Stimulated activated CD4-positive, alpha-beta T cell treated with anti-CD3 and anti-CD28 coated beads, TNF-alpha, amount 100 ng/mL, for 48 hours (primary cell): ENCODE measurements at regions not wholly inside any gene's neighbourhood (a gene's known extent, or its start where the extent isn't known, plus 50 kb on each side); places are given as distances from the start of the nearest gene placed in this dataset.
A peak's percentile ranks its signal among the peaks of the same experiment; 100 is the strongest.
"Not testable (repeated sequence)": the region's sequence is repeated elsewhere in the genome, so short reads cannot be mapped to it uniquely, and the experiment has no call there.

Experiments
- DNase-seq, 3 donors: peaks; one replicate each; pipeline ENCODE4 v3.0.0-alpha.2; 2020; ENCODE audit warnings: low read depth in 3 of 3

DNA sequence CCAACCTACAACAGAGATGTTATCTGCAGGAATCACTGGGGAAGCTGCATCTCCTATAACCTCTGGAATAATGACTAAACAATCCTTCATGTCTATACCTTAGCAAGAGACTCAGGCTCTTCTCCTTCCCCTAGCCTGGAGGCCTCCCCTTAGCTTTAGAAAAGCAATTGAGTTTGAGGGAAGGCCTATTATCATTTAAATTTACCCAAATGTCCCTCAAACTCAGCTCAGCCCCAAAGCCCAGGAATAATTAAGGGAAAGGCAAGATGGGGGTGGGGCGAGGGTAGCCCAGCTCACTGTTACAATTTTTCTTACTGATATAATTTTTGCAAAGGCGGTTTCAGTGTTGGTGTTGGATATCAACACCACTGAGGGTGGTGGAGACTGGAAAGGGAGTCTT, 151.4 kb upstream of the EEA1 start:
- DNase-seq: no peak

DNA sequence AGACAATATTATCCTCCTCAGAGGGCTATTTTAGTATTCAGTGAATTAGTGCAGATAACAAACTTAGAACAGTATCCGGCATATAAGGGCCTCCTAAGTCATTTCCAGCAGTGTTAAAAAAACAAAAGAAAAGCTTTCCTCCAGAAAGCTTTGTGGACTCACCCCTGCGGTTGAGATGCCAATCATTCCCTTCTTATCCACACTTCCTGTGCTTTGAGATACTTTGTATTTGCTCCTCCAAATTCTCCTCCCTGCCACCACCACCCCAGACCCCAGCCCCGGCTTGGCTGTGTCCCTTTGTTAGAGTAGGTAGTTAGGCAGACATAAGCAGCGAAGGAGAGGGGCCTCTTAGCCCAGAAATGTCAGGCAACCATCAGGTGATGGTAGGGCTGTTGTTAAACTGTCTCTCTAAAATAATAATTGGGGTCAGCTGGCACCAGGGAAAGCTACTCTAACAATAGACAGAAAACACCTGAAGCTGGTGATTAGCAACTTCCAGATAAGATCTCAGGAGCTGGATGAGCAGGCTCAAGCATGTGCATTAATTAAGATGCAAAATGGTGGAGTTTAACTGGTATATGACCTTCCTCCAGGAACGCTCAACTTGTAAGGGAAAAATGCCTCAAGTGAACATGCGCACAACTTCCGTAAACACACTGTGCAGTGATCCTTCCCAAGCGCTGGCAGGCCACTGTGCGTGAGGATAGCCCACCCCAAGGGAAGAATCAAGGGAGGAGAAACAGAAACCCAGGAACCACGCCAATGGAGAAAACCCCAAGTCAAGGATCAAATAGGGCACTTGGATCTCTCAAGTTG, 152.1 kb upstream of the EEA1 start:
- DNase-seq: no peak

DNA sequence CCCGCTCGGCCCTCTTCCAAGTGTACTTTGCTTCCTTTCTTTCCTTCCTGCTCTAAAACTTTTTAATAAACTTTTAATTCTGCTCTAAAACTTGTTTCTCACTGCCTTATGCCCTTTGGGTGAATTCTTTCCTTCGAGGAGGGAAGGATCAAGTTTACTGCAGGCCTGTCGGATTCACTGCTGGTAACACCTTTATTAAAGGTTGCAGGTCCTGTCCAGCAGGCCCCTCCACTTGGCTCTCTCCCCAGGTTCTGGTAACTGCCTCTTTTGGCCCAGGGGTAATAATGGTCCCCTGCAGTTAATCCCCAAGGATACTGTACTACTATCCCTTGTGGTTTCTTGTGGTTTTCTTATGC, 152.7 kb upstream of the EEA1 start:
- no peak for DNase-seq

DNA sequence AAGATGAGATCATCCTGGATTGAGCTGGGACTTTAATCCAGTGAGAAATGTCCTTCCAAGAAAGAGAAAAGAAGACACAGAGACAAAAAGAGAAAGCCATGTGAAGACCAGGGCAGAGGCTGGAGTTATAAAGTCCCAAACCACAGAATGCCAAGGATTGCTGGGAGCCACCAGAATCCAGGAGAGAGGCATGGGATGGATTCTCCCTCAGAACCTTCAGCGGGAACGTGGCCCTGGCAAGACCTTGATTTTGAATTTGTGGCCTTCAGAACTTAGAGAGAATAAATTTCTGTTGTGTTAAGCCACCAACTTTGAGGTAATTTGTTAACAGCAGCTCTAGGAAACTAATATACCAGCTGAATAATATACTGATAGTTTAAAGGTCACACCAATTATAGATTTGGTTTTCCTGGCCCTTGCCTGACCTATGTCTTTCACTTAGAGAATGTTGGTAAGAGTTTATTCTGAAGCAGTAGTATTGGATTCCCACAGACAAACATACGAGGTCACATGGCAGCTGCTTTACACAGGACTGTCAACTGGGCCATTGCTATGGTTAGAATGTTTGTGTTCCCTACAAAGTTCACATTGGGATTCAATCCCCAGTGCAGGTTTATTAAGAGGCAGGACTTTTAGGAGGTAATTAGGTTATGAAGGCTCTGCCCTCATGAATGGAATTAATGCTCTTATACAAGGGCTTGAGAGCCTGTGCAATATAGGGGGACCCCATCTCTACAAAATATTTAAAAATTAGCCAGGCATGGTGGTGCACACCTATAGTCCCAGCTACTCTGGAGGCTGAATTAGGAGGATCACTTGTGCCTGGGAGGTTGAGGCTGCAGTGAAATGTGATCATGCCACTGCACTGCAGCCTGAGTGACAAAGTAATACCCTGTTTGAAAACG, 156.5 kb upstream of the EEA1 start:
- no peak for DNase-seq

DNA sequence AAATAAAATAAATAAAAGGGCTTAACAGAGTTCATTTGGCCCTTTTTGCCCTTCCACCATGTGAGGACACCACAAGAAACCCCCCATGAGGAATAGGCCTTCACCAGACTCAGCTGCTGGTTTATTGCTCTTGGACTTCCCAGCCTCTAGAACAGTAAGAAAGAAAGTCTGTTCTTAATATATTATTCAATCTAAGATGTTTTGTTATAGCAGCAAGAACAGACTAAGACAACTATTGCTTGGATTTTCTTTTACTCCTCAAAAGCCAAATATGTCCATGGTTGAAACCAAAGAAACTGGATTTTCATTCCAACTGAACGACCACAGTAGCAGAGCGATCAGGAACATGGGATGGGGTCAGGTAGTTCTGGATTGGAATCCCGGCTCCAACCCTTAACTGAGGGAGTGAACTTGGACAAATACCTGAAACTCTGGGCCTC, 157.2 kb upstream of the EEA1 start:
- DNase-seq: no peak

DNA sequence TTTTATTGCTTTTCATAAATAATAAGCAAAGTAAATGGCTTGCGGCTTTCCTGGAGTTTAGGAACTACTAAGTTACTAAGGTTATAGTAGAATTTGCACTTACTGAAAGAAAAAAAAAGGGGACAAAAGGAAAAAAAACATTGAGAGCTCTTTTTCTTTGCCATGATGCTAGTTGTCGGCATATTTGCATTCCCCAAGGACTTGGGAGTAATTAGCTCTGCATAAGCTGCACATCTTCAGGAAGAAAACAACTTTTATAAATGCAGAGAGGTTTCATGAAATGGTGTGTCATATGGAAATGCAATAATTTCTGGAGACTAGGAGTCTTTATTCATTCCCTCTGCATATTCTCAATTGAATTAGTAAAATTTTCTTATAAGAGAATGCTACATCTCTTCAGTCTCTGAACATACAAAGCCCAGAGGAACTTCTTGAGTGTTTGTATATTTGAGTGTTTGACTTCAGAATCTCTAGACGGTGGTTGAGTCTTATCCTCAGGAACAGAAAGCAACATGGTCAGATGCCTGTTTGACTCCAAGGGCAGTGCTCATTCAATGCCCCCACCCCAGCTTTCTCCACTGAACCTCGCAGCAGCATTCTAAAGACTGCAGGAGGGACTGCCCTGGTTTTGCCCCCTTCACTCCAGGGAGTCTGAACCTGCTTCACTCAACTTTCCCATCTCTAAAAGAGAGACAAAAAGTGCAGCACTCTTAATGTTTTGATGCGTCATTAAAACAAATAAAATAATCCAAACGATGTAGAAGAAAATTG, 158.9 kb upstream of the EEA1 start:
- no peak for DNase-seq

DNA sequence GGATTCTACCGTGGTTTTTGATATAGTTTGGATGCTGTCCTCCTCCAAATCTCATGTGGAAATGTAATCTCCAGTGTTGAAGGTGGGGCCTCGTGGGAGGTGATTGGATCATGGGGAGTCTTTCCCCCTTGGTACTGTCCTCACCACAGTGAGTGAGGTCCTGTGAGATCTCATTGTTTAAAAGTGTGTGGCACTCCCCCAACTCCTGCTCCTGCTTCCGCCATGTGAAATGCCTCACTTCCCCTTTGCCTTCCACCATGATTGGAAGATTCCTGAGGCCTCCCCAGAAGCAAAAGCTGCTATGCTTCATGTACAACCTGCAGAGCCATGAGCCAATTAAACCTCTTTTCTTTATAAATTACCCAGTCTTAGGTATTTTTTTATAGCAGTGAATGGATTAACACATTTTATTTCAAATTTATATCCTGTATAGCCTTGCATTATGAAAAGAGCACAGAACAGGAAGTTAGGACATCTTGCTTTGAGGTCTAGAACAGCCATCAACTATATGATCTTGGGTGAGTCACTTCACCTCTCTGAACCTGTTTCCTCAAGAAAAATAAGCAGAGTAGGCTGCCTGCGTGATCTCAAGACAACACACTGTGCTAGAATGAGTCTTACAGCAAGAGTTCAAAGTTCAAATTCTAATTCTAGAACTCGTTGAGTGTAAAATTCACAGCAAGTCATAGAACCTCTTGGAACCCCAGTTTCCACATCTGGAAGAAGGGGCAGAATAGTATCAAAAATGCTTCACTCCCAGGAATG, 160.9 kb upstream of the EEA1 start:
- no peak for DNase-seq

DNA sequence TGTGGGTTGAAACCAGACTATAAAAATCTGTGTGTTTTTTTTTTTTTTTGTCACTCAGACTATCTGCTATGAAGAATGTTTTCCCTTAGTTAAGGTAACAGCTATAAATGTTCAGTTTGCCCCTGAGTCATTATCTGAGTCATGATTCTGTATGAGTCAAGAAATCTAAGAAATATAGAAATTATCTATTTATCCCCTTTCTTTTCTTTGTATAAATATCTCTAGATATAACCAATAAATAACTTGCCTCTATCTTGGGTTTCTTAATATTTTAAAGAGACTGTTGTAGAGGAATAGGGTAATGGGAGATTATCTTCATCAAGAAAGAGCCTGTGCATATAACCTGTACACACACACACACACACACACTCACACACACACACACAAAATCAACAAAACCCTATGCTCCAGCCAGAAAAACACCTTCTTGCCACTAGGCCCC, 161.7 kb upstream of the EEA1 start:
- no peak for DNase-seq

DNA sequence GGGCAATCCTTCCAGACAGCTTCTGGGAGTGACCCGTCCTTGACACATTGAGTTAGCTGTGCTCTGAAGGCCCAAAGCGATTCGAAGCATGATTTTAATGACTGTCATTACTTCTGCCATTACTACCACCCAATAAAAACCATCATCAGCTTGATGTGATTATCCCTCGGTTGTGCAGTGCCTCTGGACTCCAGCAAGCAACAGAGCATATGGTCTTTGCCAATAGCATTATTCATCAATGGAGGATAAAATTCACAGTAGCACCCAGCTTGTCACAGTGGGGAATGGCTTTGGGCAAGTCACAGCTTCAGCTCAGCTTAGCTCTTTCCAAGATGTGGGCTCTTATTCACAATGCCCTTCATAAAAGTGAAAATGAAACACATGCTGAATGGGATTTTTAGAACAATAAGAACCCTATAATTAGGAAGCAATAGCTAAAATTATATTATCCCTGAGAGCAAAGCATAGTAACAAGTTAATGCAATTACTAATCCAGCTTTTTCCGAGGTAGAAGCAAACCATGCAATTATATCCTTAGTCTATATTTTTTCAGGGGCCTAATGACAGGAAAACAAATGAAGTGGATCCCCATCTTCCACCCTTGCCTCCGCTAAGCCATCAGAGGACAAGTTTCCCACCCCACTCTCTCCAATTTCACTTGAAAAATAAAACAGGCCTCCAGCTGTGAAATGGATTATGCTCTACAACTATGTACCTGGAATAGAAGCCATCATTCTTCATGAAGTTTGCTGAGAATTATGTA, 163.0 kb upstream of the EEA1 start:
- DNase-seq: no peak

DNA sequence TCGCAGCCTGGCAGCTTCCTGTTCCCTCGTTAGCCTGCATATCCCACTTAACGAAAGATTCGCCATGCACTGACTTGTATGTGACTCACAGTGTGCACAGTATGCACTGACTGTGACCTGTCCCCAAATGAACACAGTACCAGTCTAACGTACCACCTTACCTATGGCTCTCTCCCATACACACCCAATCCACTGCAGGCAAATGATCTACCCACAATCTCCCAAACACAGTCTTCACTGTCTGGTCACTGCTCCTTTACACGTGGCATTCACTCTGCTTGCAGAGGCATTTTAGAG, 163.5 kb upstream of the EEA1 start:
- DNase-seq: no peak

DNA sequence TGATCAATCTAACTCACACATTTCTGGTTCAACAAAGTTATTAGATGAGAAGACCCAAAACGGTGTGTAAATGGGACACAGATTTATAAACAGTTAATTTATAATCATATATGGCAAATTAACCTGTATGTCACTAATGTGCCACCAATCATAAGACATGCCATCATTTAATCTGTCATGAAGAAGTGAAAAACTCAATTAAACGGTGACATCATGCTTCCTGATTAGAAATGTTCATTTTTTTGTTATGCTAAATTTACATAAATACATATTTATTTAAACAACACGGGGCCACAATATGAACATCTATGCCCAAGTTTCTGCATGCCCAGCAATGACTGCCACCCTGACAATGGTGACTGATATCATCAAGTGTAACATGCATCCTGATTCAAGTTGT, 164.1 kb upstream of the EEA1 start:
- DNase-seq: no peak

DNA sequence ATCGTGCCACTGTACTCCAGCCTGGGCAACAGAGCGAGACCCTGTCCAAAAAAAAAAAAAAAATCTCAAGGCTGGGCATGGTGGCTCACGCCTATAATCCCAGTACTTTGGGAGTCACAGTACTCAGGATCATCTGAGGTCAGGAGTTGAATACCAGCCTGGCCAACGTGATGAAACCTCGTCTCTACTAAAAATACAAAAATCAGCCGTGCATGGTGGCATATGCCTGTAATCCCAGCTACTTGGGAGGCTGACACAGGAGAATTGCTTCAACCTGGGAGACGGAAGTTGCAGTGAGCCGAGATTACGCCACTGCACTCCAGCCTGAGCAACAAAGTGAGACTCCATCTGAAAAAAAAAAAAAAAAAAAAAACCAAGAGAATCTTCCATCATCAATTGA, 165.1 kb upstream of the EEA1 start:
- not testable (repeated sequence) for DNase-seq

DNA sequence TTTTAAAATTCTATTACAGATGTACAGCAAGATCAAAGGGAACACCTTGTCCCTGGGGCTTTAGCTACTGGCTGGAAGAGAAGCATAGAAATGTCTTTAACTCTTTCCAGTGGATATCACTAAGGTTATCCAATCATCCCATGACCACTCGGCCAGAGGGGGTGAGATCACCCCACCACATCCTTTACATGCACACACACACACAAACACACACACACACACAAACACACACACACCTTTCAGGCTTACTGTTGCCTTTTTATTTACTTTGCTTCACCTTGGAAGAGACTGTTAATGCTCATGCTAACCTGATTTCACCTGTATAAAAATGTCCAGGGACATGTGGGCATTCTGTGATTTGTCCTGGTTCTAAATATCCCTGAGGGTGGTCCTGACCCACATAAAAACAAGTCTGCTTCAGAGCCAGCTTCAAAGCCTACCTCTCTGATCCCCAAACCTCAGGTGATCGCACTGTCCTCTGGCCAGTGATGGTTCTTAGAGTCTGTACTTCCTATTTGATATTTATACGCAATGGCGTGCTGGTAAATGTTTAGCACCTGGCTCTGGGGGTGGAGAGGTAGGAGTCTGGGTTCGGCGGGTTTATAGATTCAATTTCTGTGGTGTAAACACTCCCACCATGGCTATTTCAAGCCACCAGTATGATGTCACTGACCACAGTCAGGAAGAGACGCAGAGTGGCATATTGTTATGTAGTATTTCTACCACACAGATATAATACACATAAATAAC, 166.1 kb upstream of the EEA1 start:
- DNase-seq: no peak

DNA sequence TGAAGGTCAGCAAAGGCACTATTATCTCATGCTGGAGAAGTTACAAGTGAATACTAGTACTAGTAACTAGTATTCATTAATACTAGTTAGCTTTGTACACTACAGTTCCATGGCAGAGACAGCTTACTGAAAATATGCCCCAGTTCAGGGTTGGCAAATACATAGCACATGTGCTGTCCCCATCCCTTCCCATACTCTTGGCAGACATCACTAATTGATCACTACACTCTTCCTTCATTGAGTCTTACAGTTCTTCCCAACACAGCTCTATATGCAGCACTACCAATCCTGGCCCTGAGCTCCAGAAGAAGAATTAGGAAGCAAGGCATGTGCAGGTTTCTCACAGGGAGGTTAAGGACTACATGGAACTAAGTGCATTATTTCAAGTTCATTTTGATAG, 168.3 kb upstream of the EEA1 start:
- no peak for DNase-seq

DNA sequence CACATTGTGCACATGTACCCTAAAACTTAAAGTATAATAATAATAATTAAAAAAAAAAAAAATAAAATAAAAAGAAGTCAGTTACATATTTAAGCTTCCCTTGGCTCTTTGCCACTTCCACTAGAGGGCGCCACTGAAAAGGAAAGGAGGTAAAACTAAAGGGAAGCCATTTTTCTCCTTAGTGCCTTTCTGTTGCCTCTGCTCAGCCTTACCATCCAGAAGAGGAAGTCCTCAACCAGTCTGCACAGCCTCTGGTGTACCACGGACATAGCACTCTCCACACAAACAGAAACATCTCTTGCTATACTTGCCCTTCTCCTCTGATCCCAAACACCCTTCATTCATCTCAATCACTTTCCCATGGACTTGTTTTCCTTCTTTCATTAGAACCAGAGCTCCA, 169.0 kb upstream of the EEA1 start:
- peak; percentile 44 to 77 (median 63) for DNase-seq

DNA sequence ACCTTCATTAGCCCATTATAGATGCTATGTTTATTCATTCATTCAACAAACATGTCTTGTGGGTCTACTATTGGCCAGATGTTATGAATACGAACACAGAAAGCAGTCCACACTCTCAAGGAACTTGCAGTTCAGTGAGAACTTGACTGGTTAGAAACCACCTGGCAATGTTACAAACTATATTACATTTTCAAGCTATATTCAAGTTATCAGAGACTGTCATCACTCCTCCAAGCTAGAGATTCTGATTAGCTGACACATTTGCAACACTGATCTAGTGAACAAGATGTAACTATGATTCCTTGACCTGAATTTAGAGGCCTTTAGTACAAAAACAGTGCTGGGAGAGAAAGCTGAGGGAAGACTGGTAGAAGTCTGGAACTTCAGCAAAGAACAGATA, 170.7 kb upstream of the EEA1 start:
- no peak for DNase-seq

DNA sequence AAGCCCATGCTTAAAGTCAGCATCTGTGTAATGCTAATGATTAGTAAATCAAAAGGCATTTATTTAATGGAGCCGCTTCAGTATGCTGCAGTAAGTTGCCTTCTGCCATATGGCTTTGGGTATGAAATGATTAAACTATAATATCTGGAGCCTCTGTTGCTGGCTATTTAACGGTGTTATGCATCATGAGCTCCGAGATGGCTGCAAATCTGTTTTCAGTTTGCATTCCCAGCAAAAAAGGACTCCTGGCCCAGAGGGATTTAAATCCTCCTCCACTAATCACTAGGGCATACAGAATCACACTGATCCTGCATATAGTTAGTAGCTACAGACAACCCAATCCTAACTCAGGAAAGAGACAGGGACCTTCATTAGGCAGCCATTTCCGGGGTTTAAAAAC, 171.5 kb upstream of the EEA1 start:
- no peak for DNase-seq

DNA sequence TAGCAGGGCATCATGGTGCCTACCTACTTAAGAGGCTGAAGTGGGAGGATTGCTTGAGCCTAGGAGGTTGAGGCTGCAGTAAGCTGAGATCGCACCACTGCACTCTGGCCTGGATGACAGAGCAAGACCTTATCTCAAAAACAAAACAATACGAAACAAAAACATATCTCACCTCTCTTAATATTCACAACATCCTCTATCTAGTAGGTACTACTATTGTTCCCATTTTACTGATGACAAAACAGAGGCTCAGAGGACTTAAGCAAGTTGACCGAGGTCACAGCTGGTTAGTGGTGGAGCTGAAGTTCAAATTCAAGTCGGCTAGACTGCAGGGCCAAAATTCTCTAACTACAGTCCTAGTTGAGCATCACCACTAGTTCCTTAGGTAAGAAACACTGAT, 172.3 kb upstream of the EEA1 start:
- DNase-seq: no peak

DNA sequence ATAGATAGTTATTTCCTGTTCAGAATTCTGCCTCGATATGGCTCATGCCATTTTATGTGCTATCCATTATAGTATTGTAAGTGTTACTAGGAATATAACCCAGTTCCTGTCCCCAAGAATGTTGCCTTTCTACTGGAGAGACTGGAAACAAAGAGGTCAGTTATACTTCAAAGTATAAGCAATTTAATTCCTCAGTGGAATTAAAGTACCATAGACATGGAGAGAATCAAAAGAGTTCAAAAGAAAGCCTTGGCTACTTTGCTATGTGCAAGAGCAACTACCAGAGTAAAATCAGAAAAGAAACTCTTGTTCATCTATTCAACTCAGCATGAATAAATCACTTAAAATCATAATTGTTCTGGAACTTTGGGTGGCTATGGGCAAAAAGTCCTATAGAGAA, 173.2 kb upstream of the EEA1 start:
- no peak for DNase-seq

DNA sequence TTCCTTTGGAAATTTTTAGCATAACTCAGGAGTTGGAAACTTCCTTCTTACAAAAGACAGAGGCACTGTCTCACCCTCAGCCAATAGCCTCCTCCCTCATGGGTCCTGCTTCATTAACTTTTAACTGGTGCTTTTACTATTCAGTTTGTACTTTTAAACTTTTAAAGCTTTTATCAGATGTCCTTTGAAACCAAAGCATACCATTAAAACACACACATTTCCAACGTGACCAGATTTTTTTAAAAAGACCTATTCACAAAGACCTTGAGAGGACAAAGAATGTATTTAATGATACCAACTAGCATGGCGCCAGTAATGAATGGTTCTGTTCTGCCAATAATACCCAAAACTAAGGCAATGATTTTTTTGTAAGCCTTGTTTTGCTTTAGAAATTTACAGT, 173.6 kb upstream of the EEA1 start:
- no peak for DNase-seq
